ENCODE measurements at regions not wholly inside any gene's neighbourhood (a gene's known extent, or its start where the extent isn't known, plus 50 kb on each side); places are given as distances from the start of the nearest gene placed in this dataset.
"Not testable (repeated sequence)": the region's sequence is repeated elsewhere in the genome, so short reads cannot be mapped to it uniquely, and the experiment has no call there.

- Histone ChIP-seq H3K79me2 (ENCODE audit: insufficient read depth, low read length) (no peaks in the 10 kb centered on the region), H3K36me3 (ENCODE audit: insufficient read depth, low read length) (no peaks in the 10 kb centered on the region), H2AFZ (ENCODE audit: low read depth, low read length) (no peak overlapping the region), H3K9me3 (ENCODE audit: insufficient read depth, low read length, severe bottlenecking) (no peaks in the 10 kb centered on the region), H4K20me1 (ENCODE audit: insufficient read depth, low read length) (no peaks in the 10 kb centered on the region), H3K9ac (ENCODE audit: low read depth, low read length) (no peak overlapping the region), H3K27me3 (ENCODE audit: insufficient read depth, low read length, poor library complexity) (no peaks in the 10 kb centered on the region), H3K4me2 (ENCODE audit: insufficient read depth, low read length) (no peak overlapping the region), H3K4me1 (ENCODE audit: insufficient read depth, low read length) (no peaks in the 10 kb centered on the region), H3K4me3 (ENCODE audit: low read depth in 1 of 2, low read length in 2 of 2) (no peak overlapping the region), H3K27ac (ENCODE audit: low read length) (no peak overlapping the region)
- ATAC-seq (ENCODE audit: insufficient read depth, low read depth) (no peak), DNase-seq (no peak)
- TF ChIP-seq EZH2 (IDR thresholded peaks at IDR 0.05; ENCODE audit: borderline replicate concordance, low read depth, low read length, severe bottlenecking) = no peak
- TF ChIP-seq, protein P1, sequence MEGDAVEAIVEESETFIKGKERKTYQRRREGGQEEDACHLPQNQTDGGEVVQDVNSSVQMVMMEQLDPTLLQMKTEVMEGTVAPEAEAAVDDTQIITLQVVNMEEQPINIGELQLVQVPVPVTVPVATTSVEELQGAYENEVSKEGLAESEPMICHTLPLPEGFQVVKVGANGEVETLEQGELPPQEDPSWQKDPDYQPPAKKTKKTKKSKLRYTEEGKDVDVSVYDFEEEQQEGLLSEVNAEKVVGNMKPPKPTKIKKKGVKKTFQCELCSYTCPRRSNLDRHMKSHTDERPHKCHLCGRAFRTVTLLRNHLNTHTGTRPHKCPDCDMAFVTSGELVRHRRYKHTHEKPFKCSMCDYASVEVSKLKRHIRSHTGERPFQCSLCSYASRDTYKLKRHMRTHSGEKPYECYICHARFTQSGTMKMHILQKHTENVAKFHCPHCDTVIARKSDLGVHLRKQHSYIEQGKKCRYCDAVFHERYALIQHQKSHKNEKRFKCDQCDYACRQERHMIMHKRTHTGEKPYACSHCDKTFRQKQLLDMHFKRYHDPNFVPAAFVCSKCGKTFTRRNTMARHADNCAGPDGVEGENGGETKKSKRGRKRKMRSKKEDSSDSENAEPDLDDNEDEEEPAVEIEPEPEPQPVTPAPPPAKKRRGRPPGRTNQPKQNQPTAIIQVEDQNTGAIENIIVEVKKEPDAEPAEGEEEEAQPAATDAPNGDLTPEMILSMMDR (IDR thresholded peaks at IDR 0.05; ENCODE audit: borderline replicate concordance, extremely low read depth, low read length, poor library complexity, severe bottlenecking) = no peak
Measured at GRCh38 chr6:169398342-169399105, 144.9 kb upstream of the THBS2 start.

GRCh38 chr6:169397684-169398083 lies 144.0 kb upstream of the THBS2 start:
- H2AFZ ChIP-seq (ENCODE audit: low read depth, low read length) = no peak overlapping the region
- DNase-seq = no peak
- no peak overlapping the region for H3K27ac ChIP-seq (ENCODE audit: low read length)
- H3K4me3 ChIP-seq (ENCODE audit: low read depth in 1 of 2, low read length in 2 of 2) = no peak overlapping the region
- no peak for TF ChIP-seq EZH2 (IDR thresholded peaks at IDR 0.05; ENCODE audit: borderline replicate concordance, low read depth, low read length, severe bottlenecking)
- TF ChIP-seq, protein P1 (IDR thresholded peaks at IDR 0.05; ENCODE audit: borderline replicate concordance, extremely low read depth, low read length, poor library complexity, severe bottlenecking) = no peak
- no peak overlapping the region for H3K9ac ChIP-seq (ENCODE audit: low read depth, low read length)
- H4K20me1 ChIP-seq (ENCODE audit: insufficient read depth, low read length) = no peaks in the 10 kb centered on the region
- H3K4me2 ChIP-seq (ENCODE audit: insufficient read depth, low read length) = no peak overlapping the region
- H3K79me2 ChIP-seq (ENCODE audit: insufficient read depth, low read length) = no peaks in the 10 kb centered on the region
- no peaks in the 10 kb centered on the region for H3K36me3 ChIP-seq (ENCODE audit: insufficient read depth, low read length)
- no peaks in the 10 kb centered on the region for H3K9me3 ChIP-seq (ENCODE audit: insufficient read depth, low read length, severe bottlenecking)
- H3K4me1 ChIP-seq (ENCODE audit: insufficient read depth, low read length) = no peaks in the 10 kb centered on the region
- no peak for ATAC-seq (ENCODE audit: insufficient read depth, low read depth)
- H3K27me3 ChIP-seq (ENCODE audit: insufficient read depth, low read length, poor library complexity) = no peaks in the 10 kb centered on the region

- H3K27me3 ChIP-seq (ENCODE audit: insufficient read depth, low read length, poor library complexity) = no peaks in the 10 kb centered on the region
- ATAC-seq (ENCODE audit: insufficient read depth, low read depth) = no peak
- no peak for DNase-seq
Measured at GRCh38 chr6:169396554-169397163, 143.0 kb upstream of the THBS2 start.

DNA sequence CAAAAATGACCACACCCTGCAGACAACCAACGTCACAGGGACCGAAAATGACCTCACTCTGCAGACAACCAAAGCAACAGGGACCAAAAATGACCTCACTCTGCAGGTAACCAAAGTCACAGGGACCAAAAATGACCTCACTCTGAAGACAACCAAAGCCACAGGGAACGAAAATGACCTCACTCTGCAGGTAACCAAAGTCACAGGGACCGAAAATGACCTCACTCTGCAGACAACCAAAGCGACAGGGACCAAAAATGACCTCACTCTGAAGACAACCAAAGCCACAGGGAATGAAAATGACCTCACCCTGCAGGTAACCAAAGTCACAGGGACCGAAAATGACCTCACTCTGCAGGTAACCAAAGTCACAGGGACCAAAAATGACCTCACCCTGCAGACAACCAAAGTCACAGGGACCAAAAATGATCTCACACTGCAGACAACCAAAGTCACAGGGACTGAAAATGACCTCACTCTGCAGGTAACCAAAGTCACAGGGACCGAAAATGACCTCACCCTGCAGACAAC lies 142.4 kb upstream of the THBS2 start:
- not testable (repeated sequence) for H3K4me2 ChIP-seq (ENCODE audit: insufficient read depth, low read length); H3K9ac ChIP-seq (ENCODE audit: low read depth, low read length); H3K4me1 ChIP-seq (ENCODE audit: insufficient read depth, low read length); DNase-seq; H3K9me3 ChIP-seq (ENCODE audit: insufficient read depth, low read length, severe bottlenecking); H3K79me2 ChIP-seq (ENCODE audit: insufficient read depth, low read length); H4K20me1 ChIP-seq (ENCODE audit: insufficient read depth, low read length); H3K27me3 ChIP-seq (ENCODE audit: insufficient read depth, low read length, poor library complexity); ATAC-seq (ENCODE audit: insufficient read depth, low read depth); H3K36me3 ChIP-seq (ENCODE audit: insufficient read depth, low read length); H3K27ac ChIP-seq (ENCODE audit: low read length); H2AFZ ChIP-seq (ENCODE audit: low read depth, low read length); H3K4me3 ChIP-seq (ENCODE audit: low read depth in 1 of 2, low read length in 2 of 2)

More at GRCh38 chr6:169396554-169397163, 143.0 kb upstream of the THBS2 start:
- H3K9ac ChIP-seq (ENCODE audit: low read depth, low read length) = no peak overlapping the region
- no peak overlapping the region for H3K4me2 ChIP-seq (ENCODE audit: insufficient read depth, low read length)
- no peaks in the 10 kb centered on the region for H3K4me1 ChIP-seq (ENCODE audit: insufficient read depth, low read length)
- H4K20me1 ChIP-seq (ENCODE audit: insufficient read depth, low read length) = no peaks in the 10 kb centered on the region
- H3K27ac ChIP-seq (ENCODE audit: low read length) = no peak overlapping the region
- no peaks in the 10 kb centered on the region for H3K36me3 ChIP-seq (ENCODE audit: insufficient read depth, low read length)
- no peak overlapping the region for H3K4me3 ChIP-seq (ENCODE audit: low read depth in 1 of 2, low read length in 2 of 2)
- no peak for TF ChIP-seq EZH2 (IDR thresholded peaks at IDR 0.05; ENCODE audit: borderline replicate concordance, low read depth, low read length, severe bottlenecking)
- TF ChIP-seq, protein P1 (IDR thresholded peaks at IDR 0.05; ENCODE audit: borderline replicate concordance, extremely low read depth, low read length, poor library complexity, severe bottlenecking) = no peak
- H3K79me2 ChIP-seq (ENCODE audit: insufficient read depth, low read length) = no peaks in the 10 kb centered on the region
- H3K9me3 ChIP-seq (ENCODE audit: insufficient read depth, low read length, severe bottlenecking) = no peaks in the 10 kb centered on the region
- H2AFZ ChIP-seq (ENCODE audit: low read depth, low read length) = no peak overlapping the region
